Inflammatory macrophage treated with lipopolysaccharide for 4 hours (primary cell): ENCODE measurements at regions not wholly inside any gene's neighbourhood (a gene's known extent, or its start where the extent isn't known, plus 50 kb on each side); places are given as distances from the start of the nearest gene placed in this dataset.
"Not testable (repeated sequence)": the region's sequence is repeated elsewhere in the genome, so short reads cannot be mapped to it uniquely, and the experiment has no call there.

ENCODE experiments used
- DNase-seq: peaks from one replicate; pipeline ENCODE4 v3.0.0-alpha.2; 2020

- DNase-seq: no peak
Observed at GRCh38 chrX:44674906-44675305, 132.2 kb upstream of the FUNDC1 start.

GRCh38 chrX:44669626-44670025, 127.0 kb upstream of the FUNDC1 start:
- DNase-seq: no peak

- no peak for DNase-seq
Observed at GRCh38 chrX:44667771-44668170, 125.1 kb upstream of the FUNDC1 start.

- not testable (repeated sequence) for DNase-seq
Observed at GRCh38 chrX:44657718-44658246, 115.1 kb upstream of the FUNDC1 start.

GRCh38 chrX:44651358-44651757, 108.7 kb upstream of the FUNDC1 start:
- DNase-seq: no peak

- DNase-seq: no peak
Observed at GRCh38 chrX:44643723-44644122, 101.1 kb upstream of the FUNDC1 start.

- DNase-seq: no peak
Observed at GRCh38 chrX:44637282-44637681, 94.6 kb upstream of the FUNDC1 start.

GRCh38 chrX:44621078-44621477, 78.4 kb upstream of the FUNDC1 start:
- peak; percentile 59 for DNase-seq

GRCh38 chrX:44619039-44619438, 76.4 kb upstream of the FUNDC1 start:
- DNase-seq: no peak

- peak; percentile 62 for DNase-seq
Observed at GRCh38 chrX:44596277-44596676, 53.6 kb upstream of the FUNDC1 start.
